ENCODE measurements at regions not wholly inside any gene's neighbourhood (a gene's known extent, or its start where the extent isn't known, plus 50 kb on each side); places are given as distances from the start of the nearest gene placed in this dataset.

DNA sequence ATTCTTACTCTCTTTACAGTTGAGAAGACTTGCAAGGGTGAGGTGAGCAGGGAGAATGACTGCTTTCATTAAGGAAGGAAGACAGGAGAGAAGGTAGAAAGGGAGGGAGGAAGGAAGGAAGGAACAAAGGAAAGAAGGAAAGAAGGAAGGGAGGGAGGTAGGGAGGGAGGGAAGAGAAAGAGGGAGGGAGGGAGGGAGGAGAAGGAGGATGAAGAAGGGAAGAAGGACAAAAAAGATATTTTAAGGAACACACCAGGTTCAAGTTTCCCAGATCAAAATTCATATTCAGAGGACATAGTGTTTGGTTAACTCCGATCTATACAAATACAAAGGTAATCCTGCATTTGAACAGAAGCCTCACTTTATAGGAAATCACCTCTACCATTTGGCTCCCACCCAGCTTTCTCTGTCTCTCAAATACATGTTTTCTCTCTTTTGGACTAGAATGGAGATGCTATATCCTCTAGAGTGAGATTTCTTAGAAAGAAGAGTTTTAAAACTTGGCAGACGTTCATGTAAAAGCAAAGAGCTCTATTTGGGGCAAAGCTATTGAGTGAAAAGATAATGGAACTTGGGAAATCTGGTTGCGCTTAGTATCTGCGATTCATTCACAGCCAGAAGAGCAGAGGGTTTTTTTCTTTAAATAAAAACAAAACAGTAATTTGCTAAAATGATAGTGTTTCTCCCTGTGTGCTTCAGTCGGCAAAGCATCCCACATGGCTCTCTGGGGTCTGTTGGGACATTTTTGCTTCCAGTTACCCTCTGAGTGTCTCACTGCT lies 261.9 kb upstream of the LYZL1 start:
- no peak for DNase-seq (ENCODE audit: low read depth)

GRCh38 chr10:29028486-29028885 lies 260.4 kb upstream of the LYZL1 start:
- no peak for DNase-seq (ENCODE audit: low read depth)

GRCh38 chr10:29030900-29031299 lies 258.0 kb upstream of the LYZL1 start:
- no peak for DNase-seq (ENCODE audit: low read depth)

GRCh38 chr10:29032169-29032568 lies 256.7 kb upstream of the LYZL1 start:
- DNase-seq (ENCODE audit: low read depth) = no peak

DNA sequence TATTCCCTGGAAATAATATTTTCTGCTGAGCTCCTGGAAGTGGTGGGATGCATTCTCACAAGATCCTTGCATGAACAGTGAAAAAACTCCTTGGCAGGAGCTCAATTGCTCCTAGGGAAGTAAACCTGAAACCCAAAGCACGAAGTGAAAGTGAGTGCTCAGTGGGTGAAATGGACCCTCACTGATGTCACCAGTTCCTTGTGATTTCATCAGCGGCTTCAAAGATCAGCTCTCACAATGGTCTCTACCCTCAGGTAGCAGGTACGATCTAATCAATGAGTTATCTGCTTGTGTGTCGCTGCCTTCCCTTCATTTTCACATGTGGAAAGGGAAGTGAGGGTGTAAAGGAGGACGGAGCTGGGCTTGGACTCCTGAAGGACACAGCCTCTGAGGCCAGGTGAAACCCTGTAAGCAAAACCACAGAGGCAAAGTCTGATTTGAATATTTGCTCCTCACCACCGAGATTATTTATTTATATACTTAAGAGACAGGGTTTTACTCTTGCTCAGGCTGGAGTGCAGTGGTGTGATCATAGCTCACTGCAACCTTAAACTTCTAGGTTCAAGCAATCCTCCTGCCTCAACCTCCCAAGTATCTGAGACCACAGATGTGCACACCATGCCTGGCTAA lies 255.4 kb upstream of the LYZL1 start:
- DNase-seq (ENCODE audit: low read depth) = no peak

- DNase-seq (ENCODE audit: low read depth) = no peak
Measured at GRCh38 chr10:29034592-29034991, 254.3 kb upstream of the LYZL1 start.

DNA sequence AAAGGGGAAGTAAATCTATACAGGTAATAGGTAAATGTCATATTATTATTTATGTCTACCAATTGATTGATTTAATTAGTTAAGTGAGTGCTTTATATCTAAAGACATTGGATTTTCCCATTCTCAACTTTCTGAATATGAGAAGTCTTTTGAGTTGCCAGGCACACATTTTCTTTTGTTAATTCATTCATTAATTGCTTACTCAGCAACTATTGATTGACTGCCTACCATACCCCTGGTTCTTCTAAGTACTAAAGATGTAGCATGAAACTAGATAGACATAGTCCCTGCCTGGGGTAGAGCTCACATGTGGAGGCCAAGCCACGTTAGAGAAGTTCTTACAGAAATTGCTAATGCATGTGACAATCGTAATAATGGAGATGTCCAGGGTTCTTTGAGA lies 253.1 kb upstream of the LYZL1 start:
- no peak for DNase-seq (ENCODE audit: low read depth)

DNA sequence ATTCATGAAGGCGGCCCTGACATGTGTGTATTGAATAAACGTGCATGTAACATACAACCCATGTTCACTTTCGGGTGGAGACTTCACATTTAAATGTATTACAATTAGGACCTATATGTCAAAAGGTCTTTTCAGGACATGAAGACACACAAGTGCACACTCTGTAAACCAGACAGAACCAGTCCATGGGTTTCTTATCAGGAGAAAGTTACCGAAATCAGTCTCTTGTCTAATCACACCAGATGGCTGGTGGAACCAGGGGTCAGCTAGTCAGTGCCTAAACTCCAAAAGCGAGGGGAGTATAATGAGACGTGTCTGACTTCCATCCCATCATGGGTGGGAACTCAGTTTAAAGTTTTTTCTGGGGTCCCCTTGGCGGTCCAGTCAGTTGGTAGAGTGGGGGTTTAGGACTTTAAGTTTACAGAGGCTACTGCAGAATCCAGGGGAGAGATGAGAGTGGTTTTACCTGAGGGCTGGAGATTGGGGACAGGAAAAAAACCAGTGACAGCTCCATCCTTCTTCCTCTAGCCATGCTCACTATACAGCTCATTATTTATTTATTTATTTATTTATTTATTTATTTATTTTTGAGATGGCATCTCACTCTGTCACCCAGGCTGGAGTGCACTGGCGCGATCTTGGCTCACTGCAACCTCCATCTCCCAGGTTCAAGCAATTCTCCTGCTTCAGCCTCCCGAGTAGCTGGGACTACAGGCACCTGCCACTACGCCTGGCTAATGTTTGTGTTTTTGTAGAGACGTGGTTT lies 251.3 kb upstream of the LYZL1 start:
- DNase-seq (ENCODE audit: low read depth) = no peak

DNA sequence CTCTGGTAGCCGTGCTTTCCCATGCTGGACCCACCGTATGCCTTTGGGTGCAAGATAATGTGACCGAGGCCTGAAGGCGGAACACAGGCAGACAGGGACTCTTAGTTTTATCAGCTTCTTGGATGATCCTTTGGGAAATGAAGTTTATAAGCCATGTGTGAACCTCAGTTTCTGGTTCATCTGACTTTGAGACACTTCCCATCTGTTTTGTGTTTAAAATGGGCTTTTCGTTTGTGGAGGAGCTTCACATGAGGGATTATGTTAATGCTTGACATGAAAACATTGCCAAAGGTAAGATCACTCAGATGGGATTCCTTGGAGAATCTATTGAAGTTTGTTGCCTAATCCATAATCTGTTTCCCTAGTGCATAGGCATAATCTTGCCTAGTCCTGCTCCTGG lies 249.8 kb upstream of the LYZL1 start:
- DNase-seq (ENCODE audit: low read depth) = no peak

DNA sequence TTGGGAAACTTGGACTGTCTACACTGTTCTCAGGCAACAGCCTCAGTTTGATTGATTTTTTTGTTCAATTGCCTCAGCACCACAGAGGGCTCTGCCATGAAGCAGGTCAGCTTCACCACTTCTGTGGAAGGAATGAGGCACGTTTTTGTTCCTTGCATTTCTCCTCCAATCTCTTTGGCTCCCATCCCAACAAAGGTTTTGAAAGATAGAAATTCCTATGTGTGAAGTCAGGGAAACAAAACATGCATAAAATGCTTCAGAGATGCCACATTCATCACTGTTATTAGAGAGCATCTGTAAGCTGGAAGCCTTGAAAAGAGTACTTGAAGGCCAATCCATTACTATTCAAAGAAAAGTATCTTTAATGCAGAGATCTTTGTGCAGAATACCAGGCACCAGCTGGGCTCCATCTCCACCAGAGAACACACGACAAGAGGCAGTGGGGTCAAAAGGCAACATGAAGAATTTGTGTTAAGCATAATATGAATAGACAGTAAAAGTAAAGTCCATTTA lies 249.1 kb upstream of the LYZL1 start:
- DNase-seq (ENCODE audit: low read depth) = no peak

DNA sequence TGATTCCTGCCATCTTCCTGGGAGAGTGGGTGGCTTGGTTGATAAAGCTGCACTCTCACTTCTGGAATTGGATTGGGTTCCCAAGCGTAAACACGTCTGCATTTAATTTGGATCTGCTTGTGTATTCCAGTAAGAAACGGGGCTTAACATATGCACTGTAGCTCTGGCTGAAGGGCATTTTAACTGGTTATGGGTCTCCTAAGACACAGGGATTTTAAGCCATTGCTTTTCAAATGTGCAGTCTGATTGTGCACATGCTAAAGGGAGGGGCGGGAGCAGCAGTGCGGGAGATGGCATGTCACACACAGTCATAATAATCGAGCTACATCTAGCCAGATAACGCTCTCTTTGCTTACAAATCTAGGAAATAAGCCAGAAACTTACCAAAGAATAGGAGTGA lies 247.3 kb upstream of the LYZL1 start:
- DNase-seq (ENCODE audit: low read depth) = no peak

- no peak for DNase-seq (ENCODE audit: low read depth)
Measured at GRCh38 chr10:29048506-29048905, 240.4 kb upstream of the LYZL1 start.

DNA sequence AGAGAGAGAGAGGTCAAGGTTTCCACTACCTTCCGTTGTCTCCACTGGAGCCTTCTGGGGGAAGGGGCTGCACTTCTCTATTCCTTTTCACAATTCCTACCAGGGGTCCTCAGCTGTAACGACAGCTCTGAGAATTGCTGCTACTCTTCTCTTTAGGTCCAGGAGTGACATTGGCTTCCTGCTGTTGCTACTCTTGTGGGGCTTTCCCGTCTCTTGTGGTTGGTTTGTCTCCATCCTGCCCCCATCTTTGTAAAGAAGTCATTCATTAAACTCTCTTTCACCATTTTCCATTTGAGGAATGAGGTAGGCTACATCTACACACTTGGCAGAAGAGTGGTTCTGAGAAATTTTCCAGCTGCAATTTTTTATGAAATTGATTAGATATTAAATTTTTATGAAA lies 238.8 kb upstream of the LYZL1 start:
- DNase-seq (ENCODE audit: low read depth) = no peak

GRCh38 chr10:29055101-29055500 lies 233.8 kb upstream of the LYZL1 start:
- DNase-seq (ENCODE audit: low read depth) = no peak

DNA sequence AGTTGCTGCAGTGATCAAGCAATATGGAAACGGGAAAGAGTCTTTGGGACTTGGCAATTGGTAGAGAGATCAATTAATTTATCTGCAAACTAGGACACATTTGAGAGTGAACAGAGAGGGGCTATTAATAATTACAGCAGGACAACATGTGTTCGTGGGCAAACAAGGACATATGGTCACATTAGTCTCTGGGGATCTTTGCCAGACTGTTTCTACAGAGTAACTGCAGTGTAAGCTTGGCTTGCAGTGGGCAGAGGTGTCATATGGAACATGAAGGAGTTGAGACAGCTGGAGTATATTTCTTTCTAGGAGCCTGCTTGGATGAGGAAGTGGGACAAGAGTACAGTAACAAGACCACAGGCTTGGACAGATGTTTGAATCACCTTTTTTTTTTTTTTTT lies 232.1 kb upstream of the LYZL1 start:
- no peak for DNase-seq (ENCODE audit: low read depth)

DNA sequence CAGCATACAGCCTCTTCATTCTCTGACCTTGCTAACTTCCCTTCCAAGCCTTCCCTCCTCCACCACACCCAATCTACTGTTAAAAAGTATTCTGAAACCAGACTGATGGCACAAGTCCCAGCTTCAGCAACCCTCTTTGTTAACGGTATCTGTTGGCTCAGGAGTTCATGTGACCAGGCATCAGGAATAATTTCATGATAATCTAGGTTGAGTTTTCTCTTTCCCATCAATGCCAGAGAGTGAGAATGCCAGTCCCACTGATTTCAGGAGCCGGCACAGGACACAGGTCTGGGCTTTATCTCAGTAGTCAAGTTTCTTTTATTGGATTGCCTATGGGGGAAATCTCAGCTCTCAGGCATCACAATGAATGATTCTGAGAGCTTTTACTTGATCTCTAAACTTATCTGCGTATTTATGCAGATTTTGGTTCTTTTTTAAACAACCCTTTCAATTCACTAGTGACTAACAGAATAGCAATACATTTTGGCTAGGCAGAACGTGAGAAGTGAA lies 231.0 kb upstream of the LYZL1 start:
- no peak for DNase-seq (ENCODE audit: low read depth)

DNA sequence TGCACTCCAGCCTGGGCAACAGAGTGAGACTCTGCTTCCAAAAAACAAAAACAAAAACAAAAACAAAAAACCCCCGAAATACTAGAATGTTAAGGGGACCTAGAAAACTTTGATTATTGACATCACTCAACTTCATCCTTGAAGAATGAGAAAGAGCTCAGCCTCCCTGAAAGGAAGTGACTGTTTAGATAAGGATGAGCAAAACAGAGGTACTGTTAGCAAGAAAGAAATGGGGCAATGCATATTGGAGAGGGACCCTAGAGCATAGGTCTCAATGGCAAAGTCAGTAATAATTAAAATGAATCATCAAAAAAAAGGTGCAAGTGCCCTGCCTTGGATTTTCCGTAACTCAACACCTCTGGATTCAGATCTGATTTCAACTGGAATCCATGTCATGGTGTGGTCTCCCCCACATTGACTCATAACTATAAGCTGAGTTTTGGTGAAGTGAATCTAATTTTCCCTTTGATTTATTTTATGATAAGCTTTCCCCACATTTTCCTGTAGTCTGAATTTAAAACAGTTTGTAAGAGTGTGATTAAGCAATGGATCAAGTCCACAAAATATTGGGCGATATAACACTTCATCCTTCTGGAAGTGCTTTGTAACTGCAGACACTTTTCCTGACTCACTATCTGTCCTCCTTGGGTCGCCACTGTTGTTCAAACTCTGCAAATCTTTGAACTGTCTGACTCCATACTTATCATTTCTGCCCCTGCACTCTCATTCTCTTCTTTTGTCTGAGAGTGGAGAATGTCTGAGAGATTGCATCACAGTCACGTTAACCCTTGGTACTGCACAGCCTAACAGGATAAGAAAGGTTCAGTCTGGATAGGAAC lies 224.8 kb upstream of the LYZL1 start:
- no peak for DNase-seq (ENCODE audit: low read depth)

- no peak for DNase-seq (ENCODE audit: low read depth)
Measured at GRCh38 chr10:29064680-29065079, 224.2 kb upstream of the LYZL1 start.

DNA sequence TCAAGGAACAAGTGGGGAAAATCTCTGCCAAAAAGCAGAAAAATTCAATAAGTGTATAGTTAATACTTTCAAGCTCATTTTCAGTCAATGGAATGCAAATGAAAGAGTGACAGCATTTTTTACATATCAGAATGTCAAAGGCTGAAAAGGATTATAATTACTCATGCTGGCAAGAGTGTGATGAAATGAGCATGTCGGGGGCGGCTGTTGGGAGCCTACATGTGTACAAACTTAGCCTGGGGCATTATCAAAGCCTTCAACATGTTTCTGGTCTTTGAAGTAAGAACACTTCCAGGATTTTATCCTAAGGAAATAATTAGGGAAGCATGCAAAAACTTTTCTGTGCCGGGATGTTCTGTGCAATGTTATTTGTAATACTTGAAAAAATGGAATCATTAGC lies 221.7 kb upstream of the LYZL1 start:
- DNase-seq (ENCODE audit: low read depth) = no peak

- no peak for DNase-seq (ENCODE audit: low read depth)
Measured at GRCh38 chr10:29067628-29068027, 221.2 kb upstream of the LYZL1 start.

GRCh38 chr10:29068302-29068701 lies 220.6 kb upstream of the LYZL1 start:
- no peak for DNase-seq (ENCODE audit: low read depth)

GRCh38 chr10:29068966-29069365 lies 219.9 kb upstream of the LYZL1 start:
- DNase-seq (ENCODE audit: low read depth) = no peak

Measured in forelimb muscle (tissue), 1 donor.